ENCODE measurements at regions not wholly inside any gene's neighbourhood (a gene's known extent, or its start where the extent isn't known, plus 50 kb on each side); places are given as distances from the start of the nearest gene placed in this dataset.

- DNase-seq (ENCODE audit: low read depth, low spot score): no peak
These were observed 334.9 kb upstream of the GATB start for GRCh38 chr4:152095701-152096070.

GRCh38 chr4:152094970-152095700, 334.3 kb upstream of the GATB start:
- DNase-seq (ENCODE audit: low read depth, low spot score): no peak

- no peak for DNase-seq (ENCODE audit: low read depth, low spot score)
These were observed 330.6 kb upstream of the GATB start for GRCh38 chr4:152091405-152091804.

- DNase-seq (ENCODE audit: low read depth, low spot score): no peak
These were observed 329.7 kb upstream of the GATB start for GRCh38 chr4:152090543-152090942.

GRCh38 chr4:152089584-152089983, 328.8 kb upstream of the GATB start:
- DNase-seq (ENCODE audit: low read depth, low spot score): no peak

GRCh38 chr4:152087335-152087734, 326.5 kb upstream of the GATB start:
- no peak for DNase-seq (ENCODE audit: low read depth, low spot score)

GRCh38 chr4:152085657-152086056, 324.9 kb upstream of the GATB start:
- DNase-seq (ENCODE audit: low read depth, low spot score): no peak

GRCh38 chr4:152083338-152083737, 322.5 kb upstream of the GATB start:
- DNase-seq (ENCODE audit: low read depth, low spot score): no peak

GRCh38 chr4:152081024-152081423, 320.2 kb upstream of the GATB start:
- DNase-seq (ENCODE audit: low read depth, low spot score): no peak

- DNase-seq (ENCODE audit: low read depth, low spot score): no peak
These were observed 318.9 kb upstream of the GATB start for GRCh38 chr4:152079543-152080293.

GRCh38 chr4:152079079-152079478, 318.3 kb upstream of the GATB start:
- DNase-seq (ENCODE audit: low read depth, low spot score): no peak

- no peak for DNase-seq (ENCODE audit: low read depth, low spot score)
These were observed 316.8 kb upstream of the GATB start for GRCh38 chr4:152077582-152077981.

- no peak for DNase-seq (ENCODE audit: low read depth, low spot score)
These were observed 314.6 kb upstream of the GATB start for GRCh38 chr4:152075253-152075928.

GRCh38 chr4:152074573-152074972, 313.8 kb upstream of the GATB start:
- no peak for DNase-seq (ENCODE audit: low read depth, low spot score)

GRCh38 chr4:152074088-152074437, 313.3 kb upstream of the GATB start:
- no peak for DNase-seq (ENCODE audit: low read depth, low spot score)

- DNase-seq (ENCODE audit: low read depth, low spot score): no peak
These were observed 312.7 kb upstream of the GATB start for GRCh38 chr4:152073351-152074087.

- DNase-seq (ENCODE audit: low read depth, low spot score): no peak
These were observed 312.1 kb upstream of the GATB start for GRCh38 chr4:152072906-152073305.

GRCh38 chr4:152072001-152072485, 311.2 kb upstream of the GATB start:
- no peak for DNase-seq (ENCODE audit: low read depth, low spot score)

GRCh38 chr4:152070854-152071253, 310.0 kb upstream of the GATB start:
- no peak for DNase-seq (ENCODE audit: low read depth, low spot score)

GRCh38 chr4:152068866-152069265, 308.1 kb upstream of the GATB start:
- DNase-seq (ENCODE audit: low read depth, low spot score): no peak

GRCh38 chr4:152065545-152065944, 304.7 kb upstream of the GATB start:
- DNase-seq (ENCODE audit: low read depth, low spot score): no peak

- no peak for DNase-seq (ENCODE audit: low read depth, low spot score)
These were observed 303.9 kb upstream of the GATB start for GRCh38 chr4:152064753-152065152.
